Keratinocyte (primary cell): ENCODE measurements at regions not wholly inside any gene's neighbourhood (a gene's known extent, or its start where the extent isn't known, plus 50 kb on each side); places are given as distances from the start of the nearest gene placed in this dataset.

Experiments
- EZH2 ChIP-seq: IDR thresholded peaks from one replicate; pipeline ENCODE4 v1.6.1; 2012; ENCODE audit warnings: inconsistent platforms, mild to moderate bottlenecking, low read length, moderate library complexity
- TF ChIP-seq, protein P1 (sequence below), 3 experiments: IDR thresholded peaks in 1 of 3; conservative IDR thresholded peaks in 1 of 3; optimal IDR thresholded peaks in 1 of 3; 2 replicates in 2 of 3; 3 replicates in 1 of 3; pipeline versions ENCODE3 to v1.5.1; 2011; ENCODE audit warnings: low read length in 3 of 3, mild to moderate bottlenecking in 3 of 3, moderate library complexity in 2 of 3, control low read depth in 1 of 3, inconsistent platforms in 1 of 3; ENCODE audit not compliant: insufficient read depth in 2 of 3; ENCODE audit errors: extremely low read depth in 1 of 3

DNA sequence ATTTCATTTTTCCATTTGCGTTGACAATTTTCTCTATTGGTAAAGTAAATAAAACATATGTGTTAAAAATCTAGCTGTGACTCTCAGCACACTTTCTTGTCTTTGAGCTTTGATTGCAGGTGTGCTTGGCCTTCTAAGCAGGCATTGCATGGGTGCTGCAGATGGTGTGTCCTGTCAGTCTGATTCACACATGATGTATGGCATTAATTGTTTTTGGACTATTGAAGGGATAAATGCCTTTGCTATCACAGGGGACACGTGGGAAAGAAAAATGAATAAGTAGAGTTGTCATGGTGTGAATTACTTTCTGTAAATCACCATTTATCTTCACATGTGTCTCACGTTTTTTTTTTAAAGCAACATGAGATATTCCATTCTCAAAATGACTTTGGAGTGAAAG is 211.3 kb upstream of the NAV3 start:
- no peak for TF ChIP-seq EZH2
- TF ChIP-seq, protein P1, sequence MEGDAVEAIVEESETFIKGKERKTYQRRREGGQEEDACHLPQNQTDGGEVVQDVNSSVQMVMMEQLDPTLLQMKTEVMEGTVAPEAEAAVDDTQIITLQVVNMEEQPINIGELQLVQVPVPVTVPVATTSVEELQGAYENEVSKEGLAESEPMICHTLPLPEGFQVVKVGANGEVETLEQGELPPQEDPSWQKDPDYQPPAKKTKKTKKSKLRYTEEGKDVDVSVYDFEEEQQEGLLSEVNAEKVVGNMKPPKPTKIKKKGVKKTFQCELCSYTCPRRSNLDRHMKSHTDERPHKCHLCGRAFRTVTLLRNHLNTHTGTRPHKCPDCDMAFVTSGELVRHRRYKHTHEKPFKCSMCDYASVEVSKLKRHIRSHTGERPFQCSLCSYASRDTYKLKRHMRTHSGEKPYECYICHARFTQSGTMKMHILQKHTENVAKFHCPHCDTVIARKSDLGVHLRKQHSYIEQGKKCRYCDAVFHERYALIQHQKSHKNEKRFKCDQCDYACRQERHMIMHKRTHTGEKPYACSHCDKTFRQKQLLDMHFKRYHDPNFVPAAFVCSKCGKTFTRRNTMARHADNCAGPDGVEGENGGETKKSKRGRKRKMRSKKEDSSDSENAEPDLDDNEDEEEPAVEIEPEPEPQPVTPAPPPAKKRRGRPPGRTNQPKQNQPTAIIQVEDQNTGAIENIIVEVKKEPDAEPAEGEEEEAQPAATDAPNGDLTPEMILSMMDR (optimal IDR thresholded peaks at IDR 0.05 in 1 of 3, IDR thresholded peaks at IDR 0.05 in 1 of 3, conservative IDR thresholded peaks at IDR 0.05 in 1 of 3; ENCODE audit: extremely low read depth in 1 of 3, insufficient read depth in 2 of 3, low read length in 3 of 3), result no peak
